ENCODE measurements at regions not wholly inside any gene's neighbourhood (a gene's known extent, or its start where the extent isn't known, plus 50 kb on each side); places are given as distances from the start of the nearest gene placed in this dataset.

- Histone ChIP-seq H3K36me3 (ENCODE audit: low read depth, low read length) (no peaks in the 10 kb centered on the region), H3K9me3 (ENCODE audit: low read length) (no peaks in the 10 kb centered on the region), H3K4me2 (ENCODE audit: low read length) (no peak overlapping the region), H3F3A (ENCODE audit: low read length, unreplicated experiment) (peaks cover 9% of the 10 kb centered on the region), H3K27me3 (ENCODE audit: low read length) (no peaks in the 10 kb centered on the region), H2AFZ (ENCODE audit: low read length) (no peak overlapping the region), H3K9me2 (replicated peaks; ENCODE audit: low read length) (no peaks in the 10 kb centered on the region), H3K4me1 (ENCODE audit: insufficient read depth, low read length) (peaks cover 20% of the 10 kb centered on the region), H4K20me1 (ENCODE audit: low read length) (no peaks in the 10 kb centered on the region), H3K9ac (ENCODE audit: low read length) (no peak overlapping the region), H3K27ac (ENCODE audit: low read length) (no peak overlapping the region), H3K4me3 (ENCODE audit: low read length) (no peak overlapping the region), H3K79me2 (ENCODE audit: low read length) (no peaks in the 10 kb centered on the region)
- TF ChIP-seq CTCF (conservative IDR thresholded peaks at IDR 0.05; ENCODE audit: low read depth, low read length) (no peak), EZH2 (IDR thresholded peaks at IDR 0.05; ENCODE audit: low read length, unreplicated experiment) (no peak), EZH2phosphoT487 (IDR thresholded peaks at IDR 0.05; ENCODE audit: borderline replicate concordance, low read length) (no peak)
- ATAC-seq (no peak), DNase-seq (no peak)
- intact Hi-C loops (cut with micrococcal nuclease): no loop called here
- ChIA-PET POLR2A (ENCODE audit: unreplicated experiment) (no interaction called here), CTCF (no interaction called here)
- no TSS peak for BruUV-seq (replicated peaks)
These were observed 90.6 kb upstream of the SKAP2 start for GRCh38 chr7:26954951-26955350.

- DNase-seq (no peak), ATAC-seq (no peak)
- POLR2A ChIA-PET (ENCODE audit: unreplicated experiment): no interaction called here
- H3K9me2 ChIP-seq (replicated peaks; ENCODE audit: low read length): no peaks in the 10 kb centered on the region
- no peak overlapping the region for H3K9ac ChIP-seq (ENCODE audit: low read length)
- TF ChIP-seq EZH2 (IDR thresholded peaks at IDR 0.05; ENCODE audit: low read length, unreplicated experiment) (no peak), EZH2phosphoT487 (IDR thresholded peaks at IDR 0.05; ENCODE audit: borderline replicate concordance, low read length) (no peak), CTCF (conservative IDR thresholded peaks at IDR 0.05; ENCODE audit: low read depth, low read length) (no peak)
- BruUV-seq (replicated peaks): no TSS peak
- no peaks in the 10 kb centered on the region for H3K4me1 ChIP-seq (ENCODE audit: insufficient read depth, low read length)
- no peaks in the 10 kb centered on the region for H3K9me3 ChIP-seq (ENCODE audit: low read length)
- intact Hi-C loops (cut with micrococcal nuclease): no loop called here
- H3K4me3 ChIP-seq (ENCODE audit: low read length): no peak overlapping the region
- no peaks in the 10 kb centered on the region for H3K79me2 ChIP-seq (ENCODE audit: low read length)
- H2AFZ ChIP-seq (ENCODE audit: low read length): no peak overlapping the region
- H3F3A ChIP-seq (ENCODE audit: low read length, unreplicated experiment): no peaks in the 10 kb centered on the region
- CTCF ChIA-PET: no interaction called here
- H3K27ac ChIP-seq (ENCODE audit: low read length): no peak overlapping the region
- H3K27me3 ChIP-seq (ENCODE audit: low read length): no peaks in the 10 kb centered on the region
- H4K20me1 ChIP-seq (ENCODE audit: low read length): no peaks in the 10 kb centered on the region
- H3K4me2 ChIP-seq (ENCODE audit: low read length): no peak overlapping the region
- H3K36me3 ChIP-seq (ENCODE audit: low read depth, low read length): no peaks in the 10 kb centered on the region
These were observed 87.1 kb upstream of the SKAP2 start for GRCh38 chr7:26951407-26951950.

- no TSS peak for BruUV-seq (replicated peaks)
- Histone ChIP-seq H3K27me3 (ENCODE audit: low read length) (no peaks in the 10 kb centered on the region), H3K4me2 (ENCODE audit: low read length) (no peak overlapping the region), H3K9me2 (replicated peaks; ENCODE audit: low read length) (no peaks in the 10 kb centered on the region), H2AFZ (ENCODE audit: low read length) (no peak overlapping the region), H3K4me3 (ENCODE audit: low read length) (no peak overlapping the region), H4K20me1 (ENCODE audit: low read length) (no peaks in the 10 kb centered on the region), H3K79me2 (ENCODE audit: low read length) (no peaks in the 10 kb centered on the region), H3K36me3 (ENCODE audit: low read depth, low read length) (no peaks in the 10 kb centered on the region), H3K27ac (ENCODE audit: low read length) (no peak overlapping the region), H3K4me1 (ENCODE audit: insufficient read depth, low read length) (no peaks in the 10 kb centered on the region), H3K9me3 (ENCODE audit: low read length) (no peaks in the 10 kb centered on the region), H3K9ac (ENCODE audit: low read length) (no peak overlapping the region), H3F3A (ENCODE audit: low read length, unreplicated experiment) (no peaks in the 10 kb centered on the region)
- intact Hi-C loops (cut with micrococcal nuclease): no loop called here
- TF ChIP-seq EZH2 (IDR thresholded peaks at IDR 0.05; ENCODE audit: low read length, unreplicated experiment): no peak
- no peak for TF ChIP-seq CTCF (conservative IDR thresholded peaks at IDR 0.05; ENCODE audit: low read depth, low read length)
- no peak for TF ChIP-seq EZH2phosphoT487 (IDR thresholded peaks at IDR 0.05; ENCODE audit: borderline replicate concordance, low read length)
- POLR2A ChIA-PET (ENCODE audit: unreplicated experiment): no interaction called here
- CTCF ChIA-PET: no interaction called here
- no peak for ATAC-seq
- no peak for DNase-seq
These were observed 86.5 kb upstream of the SKAP2 start for GRCh38 chr7:26950889-26951288.

Measured in PC-3 (cell line).